Thymus (tissue), 11 donors: ENCODE measurements at regions not wholly inside any gene's neighbourhood (a gene's known extent, or its start where the extent isn't known, plus 50 kb on each side); places are given as distances from the start of the nearest gene placed in this dataset.
A peak's percentile ranks its signal among the peaks of the same experiment; 100 is the strongest.
"Not testable (repeated sequence)": the region's sequence is repeated elsewhere in the genome, so short reads cannot be mapped to it uniquely, and the experiment has no call there.

Source experiments
- DNase-seq, 9 donors: peaks; one replicate each; pipeline ENCODE4 v3.0.0-alpha.2; 2013; ENCODE audit warnings: low spot score in 9 of 9, low read depth in 6 of 9, missing footprints in 1 of 9
- H3K27ac ChIP-seq, 2 donors: one replicate each; pipeline ENCODE4 v1.5.1; 2013; ENCODE audit warnings: control low read depth in 1 of 2, low read depth in 1 of 2, low read length in 1 of 2, mild to moderate bottlenecking in 1 of 2, moderate library complexity in 1 of 2
- H3K27me3 ChIP-seq, 2 donors: one replicate each; pipeline ENCODE4 v1.5.1; 2013; ENCODE audit warnings: low read length in 1 of 2; ENCODE audit not compliant: control insufficient read depth in 2 of 2, insufficient read depth in 1 of 2
- H3K36me3 ChIP-seq, 2 donors: one replicate each; pipeline ENCODE4 v1.5.1; 2013; ENCODE audit warnings: low read length in 1 of 2, mild to moderate bottlenecking in 1 of 2, moderate library complexity in 1 of 2; ENCODE audit not compliant: control insufficient read depth in 2 of 2, insufficient read depth in 2 of 2
- H3K4me1 ChIP-seq, 2 donors: one replicate each; pipeline ENCODE4 v1.5.1; 2013; ENCODE audit warnings: low read length in 2 of 2; ENCODE audit not compliant: control insufficient read depth in 2 of 2, insufficient read depth in 2 of 2
- H3K4me3 ChIP-seq, 2 donors: one replicate each; pipeline ENCODE4 v1.5.1; 2013; ENCODE audit warnings: low read length in 2 of 2, control low read depth in 1 of 2, mild to moderate bottlenecking in 1 of 2
- H3K9me3 ChIP-seq, 2 donors: one replicate each; pipeline ENCODE4 v1.5.1; 2013; ENCODE audit warnings: low read length in 1 of 2, mild to moderate bottlenecking in 1 of 2; ENCODE audit not compliant: control insufficient read depth in 2 of 2, insufficient read depth in 1 of 2
- WGBS: extraction: QIAGEN DNeasy Blood & Tissue Kit; methylation state at CpG from one replicate; pipeline ENCODE4 v1.1.7; 2013; 5-methylcytosine and 5-hydroxymethylcytosine counted together
- donor health status: healthy.

- H3K4me3 ChIP-seq, H3K27ac ChIP-seq, H3K36me3 ChIP-seq, H3K27me3 ChIP-seq, DNase-seq, H3K9me3 ChIP-seq, H3K4me1 ChIP-seq: not testable (repeated sequence)
- 96% methylated on average over 2 of the region's 2 CpGs for WGBS
Measured at GRCh38 chrX:65850821-65851220, 183.4 kb downstream of the MSN start.

GRCh38 chrX:65846974-65847373, 179.5 kb downstream of the MSN start:
- Histone ChIP-seq H3K36me3 (no peaks in the 10 kb centered on the region), H3K27ac (no peak overlapping the region), H3K4me3 (no peak overlapping the region), H3K9me3 (no peaks in the 10 kb centered on the region), H3K27me3 (no peaks in the 10 kb centered on the region), H3K4me1 (no peaks in the 10 kb centered on the region)
- WGBS: 91% methylated on average over 2 of the region's 2 CpGs
- no peak for DNase-seq

GRCh38 chrX:65841263-65841662, 173.8 kb downstream of the MSN start:
- no peak overlapping the region for H3K4me3 ChIP-seq
- 100% methylated on average over 2 of the region's 2 CpGs for WGBS

GRCh38 chrX:65838674-65839073, 171.2 kb downstream of the MSN start:
- DNase-seq: no peak
- no peak overlapping the region for H3K4me3 ChIP-seq
- 95% methylated on average over 3 of the region's 3 CpGs for WGBS
- H3K36me3 ChIP-seq: no peaks in the 10 kb centered on the region
- H3K27me3 ChIP-seq: no peaks in the 10 kb centered on the region
- H3K9me3 ChIP-seq: no peaks in the 10 kb centered on the region
- H3K27ac ChIP-seq: no peak overlapping the region
- H3K4me1 ChIP-seq: no peaks in the 10 kb centered on the region

More at GRCh38 chrX:65841263-65841662, 173.8 kb downstream of the MSN start:
- Histone ChIP-seq H3K27ac (no peak overlapping the region), H3K27me3 (no peaks in the 10 kb centered on the region), H3K9me3 (no peaks in the 10 kb centered on the region), H3K36me3 (no peaks in the 10 kb centered on the region), H3K4me1 (no peaks in the 10 kb centered on the region)
- no peak for DNase-seq

GRCh38 chrX:65837875-65838549, 170.6 kb downstream of the MSN start:
- no peaks in the 10 kb centered on the region for H3K36me3 ChIP-seq
- no peak overlapping the region for H3K4me3 ChIP-seq
- H3K27me3 ChIP-seq: no peaks in the 10 kb centered on the region
- 93% methylated on average over 4 of the region's 4 CpGs for whole genome bisulfite sequencing
- no peak overlapping the region for H3K27ac ChIP-seq
- no peaks in the 10 kb centered on the region for H3K4me1 ChIP-seq
- no peak for DNase-seq
- H3K9me3 ChIP-seq: no peaks in the 10 kb centered on the region

GRCh38 chrX:65831268-65831667, 163.8 kb downstream of the MSN start:
- Histone ChIP-seq H3K4me3 (no peak overlapping the region), H3K4me1 (no peaks in the 10 kb centered on the region), H3K9me3 (no peaks in the 10 kb centered on the region), H3K27ac (no peak overlapping the region), H3K36me3 (no peaks in the 10 kb centered on the region), H3K27me3 (no peaks in the 10 kb centered on the region)
- 97% methylated on average over 2 of the region's 2 CpGs for WGBS
- no peak for DNase-seq

GRCh38 chrX:65828599-65828998, 161.1 kb downstream of the MSN start:
- DNase-seq: no peak
- WGBS: 98% methylated on average over 3 of the region's 3 CpGs
- Histone ChIP-seq H3K36me3 (no peaks in the 10 kb centered on the region), H3K27ac (no peak overlapping the region), H3K4me3 (no peak overlapping the region), H3K9me3 (no peaks in the 10 kb centered on the region), H3K4me1 (no peaks in the 10 kb centered on the region), H3K27me3 (no peaks in the 10 kb centered on the region)

- not testable (repeated sequence) for H3K9me3 ChIP-seq, H3K27me3 ChIP-seq, DNase-seq, H3K4me3 ChIP-seq, H3K27ac ChIP-seq, H3K36me3 ChIP-seq, H3K4me1 ChIP-seq
- WGBS: 94% methylated on average over 4 of the region's 4 CpGs
Measured at GRCh38 chrX:65825226-65825625, 157.8 kb downstream of the MSN start.

- Histone ChIP-seq H3K27ac (no peak overlapping the region), H3K4me1 (no peaks in the 10 kb centered on the region), H3K4me3 (peak overlapping the region; percentile 22 to 42), H3K9me3 (no peaks in the 10 kb centered on the region), H3K27me3 (no peaks in the 10 kb centered on the region), H3K36me3 (no peaks in the 10 kb centered on the region)
- WGBS: 7% methylated on average over 48 of the region's 48 CpGs
- DNase-seq: peak in 3 of 9 donors; percentile 5 to 41 (median 12)
Measured at GRCh38 chrX:65821721-65822496, 154.5 kb downstream of the MSN start.
